H1 (cell line): ENCODE measurements at regions not wholly inside any gene's neighbourhood (a gene's known extent, or its start where the extent isn't known, plus 50 kb on each side); places are given as distances from the start of the nearest gene placed in this dataset.

Experiments used
- CTCF ChIA-PET: fragments of 300-600 bp; sonication (Branson Sonifier 250); formaldehyde crosslinking; loops from one replicate; lab custom pipeline; 2021; ENCODE audit not compliant: partially characterized antibody; lab: Charles Lee
- POLR2A ChIA-PET: fragments of 300-600 bp; sonication (Branson Sonifier 250); formaldehyde crosslinking; loops from one replicate; lab custom pipeline; 2021; ENCODE audit warnings: inconsistent platforms; ENCODE audit not compliant: partially characterized antibody; lab: Charles Lee
- DNase-seq, 2 experiments: peaks; one replicate each; pipeline versions ENCODE4 v3.0.0 to v3.0.0-alpha.2; 2010 to 2022; ENCODE audit warnings: low spot score in 2 of 2, low read depth in 1 of 2, mixed read lengths in 1 of 2
- FAIRE-seq: peaks from 2 replicates; lab custom pipeline; 2011; peaks lifted over from hg19 to GRCh38; lab: Jason Lieb, UNC
- H2AFZ ChIP-seq: 2 replicates; pipeline ENCODE4 v1.8.1; 2012; ENCODE audit warnings: low read length, inconsistent platforms
- H2AK5ac ChIP-seq: 2 replicates; pipeline ENCODE4 v1.6.1; 2013; ENCODE audit warnings: low read depth, low read length
- H2BK120ac ChIP-seq: replicated peaks from 2 replicates; pipeline ENCODE3; 2013; ENCODE audit warnings: low read depth, low read length, inconsistent platforms
- H2BK12ac ChIP-seq: 2 replicates; pipeline ENCODE4 v1.6.1; 2013; ENCODE audit warnings: low read depth, low read length
- H2BK15ac ChIP-seq: 2 replicates; pipeline ENCODE4 v1.6.1; 2013; ENCODE audit warnings: low read length
- H2BK20ac ChIP-seq: 2 replicates; pipeline ENCODE4 v1.6.1; 2013; ENCODE audit warnings: low read length
- H2BK5ac ChIP-seq: 2 replicates; pipeline ENCODE4 v1.6.1; 2013; ENCODE audit warnings: low read depth, low read length
- H3K14ac ChIP-seq: 2 replicates; pipeline ENCODE4 v1.6.1; 2013; ENCODE audit warnings: inconsistent platforms; ENCODE audit not compliant: insufficient read length
- H3K18ac ChIP-seq: 2 replicates; pipeline ENCODE4 v1.6.1; 2013; ENCODE audit warnings: low read length; ENCODE audit errors: extremely low read depth
- H3K23ac ChIP-seq: 2 replicates; pipeline ENCODE4 v1.6.1; 2013; ENCODE audit warnings: inconsistent platforms; ENCODE audit not compliant: insufficient read length
- H3K23me2 ChIP-seq: 2 replicates; pipeline ENCODE4 v1.6.1; 2013; ENCODE audit warnings: low read depth, low read length
- H3K27ac ChIP-seq: 2 replicates; pipeline ENCODE4 v1.6.1; 2011; ENCODE audit warnings: low read depth, low read length, inconsistent platforms
- H3K27me3 ChIP-seq, 4 experiments: replicated peaks in 1 of 4; 1 replicate in 1 of 4; 2 replicates in 3 of 4; pipeline versions ENCODE4 v1.6.1 to v1.8.1; 2011 to 2013; ENCODE audit warnings: low read length in 3 of 4, mild to moderate bottlenecking in 3 of 4, inconsistent platforms in 2 of 4, mixed read lengths in 2 of 4, moderate library complexity in 1 of 4; ENCODE audit not compliant: control insufficient read depth in 3 of 4, insufficient read depth in 3 of 4; ENCODE audit errors: extremely low read depth in 1 of 4
- H3K36me3 ChIP-seq, 4 experiments: 2 replicates each; pipeline versions ENCODE4 v1.6.1 to v1.8.1; 2011 to 2013; ENCODE audit warnings: mild to moderate bottlenecking in 4 of 4, low read length in 3 of 4, moderate library complexity in 2 of 4, control low read depth in 1 of 4, inconsistent platforms in 1 of 4; ENCODE audit not compliant: insufficient read depth in 4 of 4, control insufficient read depth in 2 of 4
- H3K4ac ChIP-seq: replicated peaks from 2 replicates; pipeline ENCODE3; 2013; ENCODE audit warnings: low read length, low read depth, mixed read lengths, inconsistent platforms; ENCODE audit not compliant: insufficient read length
- H3K4me1 ChIP-seq, 4 experiments: replicated peaks in 1 of 4; 1 replicate in 1 of 4; 2 replicates in 3 of 4; pipeline versions ENCODE4 v1.6.1 to v1.8.1; 2011 to 2013; ENCODE audit warnings: low read length in 3 of 4, inconsistent platforms in 2 of 4, mixed read lengths in 1 of 4; ENCODE audit not compliant: insufficient read depth in 4 of 4, control insufficient read depth in 3 of 4
- H3K4me2 ChIP-seq, 2 experiments: 2 replicates each; pipeline versions ENCODE4 v1.6.1 to v1.8.1; 2011 to 2013; ENCODE audit warnings: low read depth in 2 of 2, low read length in 2 of 2, control low read depth in 1 of 2, inconsistent platforms in 1 of 2, mild to moderate bottlenecking in 1 of 2; ENCODE audit not compliant: insufficient read depth in 1 of 2
- H3K4me3 ChIP-seq, 4 experiments: fragments of 200-600, 300-600 bp in 1 of 4; sonication (generic), shearing (Covaris generic), sonication (Bioruptor Twin) in 1 of 4; 2 replicates each; pipeline versions ENCODE4 v1.5.1 to v1.8.1; 2011 to 2016; ENCODE audit warnings: low read length in 4 of 4, low read depth in 3 of 4, control low read depth in 2 of 4, inconsistent platforms in 2 of 4, mild to moderate bottlenecking in 2 of 4, mixed read lengths in 1 of 4, moderate library complexity in 1 of 4; ENCODE audit not compliant: insufficient read depth in 2 of 4; ENCODE audit errors: extremely low read depth in 1 of 4
- H3K56ac ChIP-seq: replicated peaks from 2 replicates; pipeline ENCODE3; 2013; ENCODE audit warnings: low read depth, mild to moderate bottlenecking, mixed read lengths, low read length, inconsistent platforms; ENCODE audit not compliant: insufficient read length
- H3K79me1 ChIP-seq: 2 replicates; pipeline ENCODE4 v1.6.1; 2013; ENCODE audit warnings: low read depth, low read length, control low read depth
- H3K79me2 ChIP-seq, 2 experiments: 2 replicates each; pipeline versions ENCODE4 v1.6.1 to v1.8.1; 2012 to 2013; ENCODE audit warnings: low read length in 2 of 2, mild to moderate bottlenecking in 2 of 2, inconsistent platforms in 1 of 2; ENCODE audit not compliant: insufficient read depth in 2 of 2, control insufficient read depth in 1 of 2
- H3K9ac ChIP-seq, 4 experiments: replicated peaks in 1 of 4; 1 replicate in 1 of 4; 2 replicates in 3 of 4; pipeline versions ENCODE4 v1.6.1 to v1.8.1; 2011 to 2013; ENCODE audit warnings: low read depth in 3 of 4, low read length in 3 of 4, control low read depth in 2 of 4, mild to moderate bottlenecking in 2 of 4, moderate library complexity in 2 of 4, inconsistent platforms in 1 of 4; ENCODE audit errors: extremely low read depth in 1 of 4
- H3K9me3 ChIP-seq, 2 experiments: 2 replicates each; pipeline versions ENCODE4 v1.6.1 to v1.8.1; 2012 to 2013; ENCODE audit warnings: mild to moderate bottlenecking in 2 of 2, moderate library complexity in 2 of 2, control low read depth in 1 of 2, inconsistent platforms in 1 of 2, low read depth in 1 of 2, low read length in 1 of 2, mixed read lengths in 1 of 2; ENCODE audit not compliant: insufficient read depth in 2 of 2
- H4K20me1 ChIP-seq, 2 experiments: replicated peaks in 1 of 2; 2 replicates each; pipeline versions ENCODE3 to v1.8.1; 2011 to 2013; ENCODE audit warnings: inconsistent platforms in 2 of 2, low read length in 2 of 2, mild to moderate bottlenecking in 1 of 2; ENCODE audit not compliant: insufficient read depth in 2 of 2, control insufficient read depth in 1 of 2
- H4K5ac ChIP-seq: 2 replicates; pipeline ENCODE4 v1.6.1; 2013; ENCODE audit warnings: low read length, low read depth, mixed read lengths, inconsistent platforms; ENCODE audit not compliant: insufficient read length
- H4K8ac ChIP-seq: 2 replicates; pipeline ENCODE4 v1.8.0; 2013; ENCODE audit warnings: mild to moderate bottlenecking, moderate library complexity, low read length, inconsistent platforms; ENCODE audit not compliant: insufficient read depth; ENCODE audit errors: extremely low read depth
- H4K91ac ChIP-seq: replicated peaks from 2 replicates; pipeline ENCODE3; 2013; ENCODE audit warnings: low read length, mixed read lengths, inconsistent platforms; ENCODE audit not compliant: insufficient read length
- BACH1 ChIP-seq: IDR thresholded peaks from 2 replicates; pipeline ENCODE4 v1.6.1; 2012; ENCODE audit warnings: low read length, improper control_type of control experiment
- CHD2 ChIP-seq: IDR thresholded peaks from 2 replicates; pipeline ENCODE4 v1.6.1; 2012; ENCODE audit warnings: low read length, improper control_type of control experiment
- GABPA ChIP-seq: IDR thresholded peaks from 2 replicates; pipeline ENCODE4 v1.6.1; 2011; ENCODE audit warnings: mild to moderate bottlenecking, low read length, moderate library complexity, borderline replicate concordance; ENCODE audit not compliant: insufficient read depth
- JUN ChIP-seq: IDR thresholded peaks from 2 replicates; pipeline ENCODE4 v1.6.1; 2011; ENCODE audit warnings: low read depth, mild to moderate bottlenecking, improper control_type of control experiment, low read length
- KDM4A ChIP-seq: IDR thresholded peaks from one replicate; pipeline ENCODE4 v1.7.1; 2012; ENCODE audit warnings: low read depth, mild to moderate bottlenecking, moderate library complexity, low read length, inconsistent platforms; ENCODE audit not compliant: severe bottlenecking
- NANOG ChIP-seq: IDR thresholded peaks from 2 replicates; pipeline ENCODE4 v1.6.1; 2011; ENCODE audit warnings: low read length, low read depth, mild to moderate bottlenecking, inconsistent platforms; ENCODE audit not compliant: insufficient read depth, poor library complexity, severe bottlenecking
- POLR2A ChIP-seq, 2 experiments: IDR thresholded peaks; 1 replicate in 1 of 2; 2 replicates in 1 of 2; pipeline ENCODE4 v1.6.1; 2011; ENCODE audit warnings: low read depth in 2 of 2, low read length in 2 of 2, mild to moderate bottlenecking in 2 of 2; ENCODE audit errors: control extremely low read depth in 1 of 2
- RAD21 ChIP-seq, 2 experiments: IDR thresholded peaks in 1 of 2; conservative IDR thresholded peaks in 1 of 2; 2 replicates each; pipeline ENCODE4 v1.6.1; 2011; ENCODE audit warnings: low read depth in 2 of 2, low read length in 2 of 2, improper control_type of control experiment in 1 of 2, inconsistent platforms in 1 of 2, mild to moderate bottlenecking in 1 of 2, moderate library complexity in 1 of 2
- RBBP5 ChIP-seq: IDR thresholded peaks from 2 replicates; pipeline ENCODE4 v1.7.1; 2012; ENCODE audit warnings: low read depth, mild to moderate bottlenecking, inconsistent platforms, low read length, moderate library complexity, borderline replicate concordance
- SP2 ChIP-seq: IDR thresholded peaks from 2 replicates; pipeline ENCODE4 v1.6.1; 2012; ENCODE audit warnings: mild to moderate bottlenecking, low read length, inconsistent platforms
- SRF ChIP-seq: IDR thresholded peaks from 2 replicates; pipeline ENCODE4 v1.6.1; 2011; ENCODE audit warnings: mild to moderate bottlenecking, low read depth, low read length, moderate library complexity
- WGBS, 2 experiments: shearing (Covaris generic) in 1 of 2; methylation state at CpG; one replicate each; pipeline versions ENCODE4 v1.1.6 to v1.1.7; 2013 to 2015; ENCODE audit warnings: low lambda C conversion rate in 2 of 2, mixed read lengths in 2 of 2, inconsistent platforms in 1 of 2, low coverage in 1 of 2, missing lambda C conversion rate in 1 of 2; ENCODE audit not compliant: insufficient replicate concordance in 2 of 2, insufficient coverage in 1 of 2, insufficient read length in 1 of 2; ENCODE audit errors: extremely low coverage in 1 of 2, missing lambda C conversion rate in 1 of 2; 5-methylcytosine and 5-hydroxymethylcytosine counted together

- Histone ChIP-seq H2BK120ac (no peak overlapping the region), H4K5ac (no peak overlapping the region), H4K8ac (no peak overlapping the region), H3K14ac (no peak overlapping the region), H3K4me3 (no peak overlapping the region), H3K23ac (no peak overlapping the region), H3K4ac (no peak overlapping the region), H3K79me1 (no peaks in the 10 kb centered on the region), H3K23me2 (no peaks in the 10 kb centered on the region), H4K20me1 (no peaks in the 10 kb centered on the region), H4K91ac (no peak overlapping the region), H3K27me3 (no peaks in the 10 kb centered on the region), H2BK15ac (no peak overlapping the region), H3K4me2 (no peak overlapping the region), H2AK5ac (no peak overlapping the region), H2BK20ac (no peak overlapping the region), H3K56ac (no peak overlapping the region), H3K18ac (no peak overlapping the region), H2AFZ (no peak overlapping the region), H3K4me1 (no peaks in the 10 kb centered on the region; a peak in 1 of 7 replicates), H3K79me2 (no peaks in the 10 kb centered on the region), H3K27ac (no peak overlapping the region), H3K36me3 (no peaks in the 10 kb centered on the region), H3K9me3 (no peaks in the 10 kb centered on the region), H2BK5ac (no peak overlapping the region), H2BK12ac (no peak overlapping the region), H3K9ac (no peak overlapping the region)
- no peak for TF ChIP-seq JUN
- TF ChIP-seq POLR2A (IDR thresholded peaks at IDR 0.05; ENCODE audit: control extremely low read depth in 1 of 2, low read depth in 2 of 2, low read length in 2 of 2), result no peak
- no peak for TF ChIP-seq BACH1
- TF ChIP-seq RBBP5, result no peak
- TF ChIP-seq SP2, result no peak
- no peak for TF ChIP-seq CHD2
- no peak for TF ChIP-seq KDM4A
- no peak for TF ChIP-seq NANOG
- no peak for TF ChIP-seq SRF
- TF ChIP-seq RAD21 (IDR thresholded peaks at IDR 0.05 in 1 of 2, conservative IDR thresholded peaks at IDR 0.05 in 1 of 2; ENCODE audit: low read depth in 2 of 2, low read length in 2 of 2), result no peak
- no peak for TF ChIP-seq GABPA
- ChIA-PET POLR2A (no interaction called here), CTCF (no interaction called here)
- FAIRE-seq, result no peak
- DNase-seq, result no peak
- WGBS, 2 experiments, result 90% methylated on average over 3 of the region's 3 CpGs; no CpG with 5 or more reads in 1 of the 2 experiments
Measured at GRCh38 chr1:88537787-88538186, 146.3 kb upstream of the PKN2 start.
